NT2/D1 (cell line): ENCODE measurements at regions not wholly inside any gene's neighbourhood (a gene's known extent, or its start where the extent isn't known, plus 50 kb on each side); places are given as distances from the start of the nearest gene placed in this dataset.

Source experiments
- SUZ12 ChIP-seq: IDR thresholded peaks from 2 replicates; pipeline ENCODE4 v1.6.1; 2011; ENCODE audit not compliant: insufficient read length, insufficient read depth; ENCODE audit errors: extremely low read depth
- YY1 ChIP-seq: IDR thresholded peaks from 2 replicates; pipeline ENCODE4 v1.6.1; 2011; ENCODE audit not compliant: insufficient read length, insufficient read depth
- ZNF274 ChIP-seq: IDR thresholded peaks from 2 replicates; pipeline ENCODE4 v1.6.1; 2011; ENCODE audit warnings: mild to moderate bottlenecking, low read depth, low read length

DNA sequence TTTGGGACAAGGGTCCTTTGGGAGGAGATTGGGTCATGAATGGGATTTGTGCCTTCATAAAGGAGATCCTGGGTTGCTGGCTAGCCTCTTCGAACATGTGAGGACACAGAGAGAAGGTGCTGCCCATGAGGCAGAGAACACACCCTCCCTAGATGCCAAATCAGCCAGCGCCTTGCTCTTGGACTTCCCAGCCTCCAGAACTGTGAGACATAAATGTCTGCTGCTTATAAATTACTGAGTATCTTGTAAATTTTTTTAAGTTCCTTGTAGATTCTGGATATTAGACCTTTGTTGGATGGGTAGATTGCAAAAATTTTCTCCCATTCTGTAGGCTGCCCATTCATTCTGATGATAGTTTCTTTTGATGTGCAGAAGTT lies 297.5 kb upstream of the FOXQ1 start:
- no peak for TF ChIP-seq SUZ12
- no peak for TF ChIP-seq YY1
- TF ChIP-seq ZNF274, result no peak
